ENCODE measurements at regions not wholly inside any gene's neighbourhood (a gene's known extent, or its start where the extent isn't known, plus 50 kb on each side); places are given as distances from the start of the nearest gene placed in this dataset.

DNA sequence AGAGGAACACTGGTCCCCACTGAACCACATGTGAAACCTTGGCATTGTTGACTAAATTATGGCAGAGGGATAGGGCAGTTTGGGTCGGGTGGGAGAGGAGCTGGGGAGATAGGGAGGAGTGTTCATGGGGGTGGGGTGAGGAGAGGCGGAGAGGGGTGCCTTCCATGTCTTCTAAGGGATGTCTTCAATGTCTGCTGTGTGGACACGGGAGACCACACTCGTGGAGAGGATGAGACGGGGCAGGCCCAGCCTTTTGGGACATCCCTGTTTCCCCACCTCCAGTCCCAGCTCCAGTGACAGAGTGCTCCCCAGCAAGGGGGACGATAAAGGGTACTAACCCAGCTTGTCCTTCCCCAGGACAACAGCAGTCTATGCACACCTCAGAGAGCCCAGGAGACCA is 146.4 kb upstream of the MAMLD1 start:
- Histone ChIP-seq H3K27ac (ENCODE audit: low read length) (no peak overlapping the region), H3K9ac (ENCODE audit: low read length) (no peak overlapping the region), H3K9me2 (replicated peaks; ENCODE audit: low read length) (no peaks in the 10 kb centered on the region), H4K20me1 (ENCODE audit: low read length) (no peaks in the 10 kb centered on the region), H3K27me3 (ENCODE audit: low read length) (no peaks in the 10 kb centered on the region), H3K9me3 (ENCODE audit: low read length) (no peaks in the 10 kb centered on the region), H3K4me3 (ENCODE audit: low read length) (no peak overlapping the region), H3F3A (ENCODE audit: low read length, unreplicated experiment) (no peaks in the 10 kb centered on the region), H2AFZ (ENCODE audit: low read length) (no peak overlapping the region), H3K79me2 (ENCODE audit: low read length) (no peaks in the 10 kb centered on the region), H3K4me2 (ENCODE audit: low read length) (no peak overlapping the region), H3K4me1 (ENCODE audit: insufficient read depth, low read length) (peaks cover 8% of the 10 kb centered on the region; the same call in 1 of the 2 replicates), H3K36me3 (ENCODE audit: low read depth, low read length) (no peaks in the 10 kb centered on the region)
- BruUV-seq (replicated peaks) = no TSS peak
- ATAC-seq = no peak
- no peak for TF ChIP-seq EZH2 (IDR thresholded peaks at IDR 0.05; ENCODE audit: low read length, unreplicated experiment)
- TF ChIP-seq, protein P1, sequence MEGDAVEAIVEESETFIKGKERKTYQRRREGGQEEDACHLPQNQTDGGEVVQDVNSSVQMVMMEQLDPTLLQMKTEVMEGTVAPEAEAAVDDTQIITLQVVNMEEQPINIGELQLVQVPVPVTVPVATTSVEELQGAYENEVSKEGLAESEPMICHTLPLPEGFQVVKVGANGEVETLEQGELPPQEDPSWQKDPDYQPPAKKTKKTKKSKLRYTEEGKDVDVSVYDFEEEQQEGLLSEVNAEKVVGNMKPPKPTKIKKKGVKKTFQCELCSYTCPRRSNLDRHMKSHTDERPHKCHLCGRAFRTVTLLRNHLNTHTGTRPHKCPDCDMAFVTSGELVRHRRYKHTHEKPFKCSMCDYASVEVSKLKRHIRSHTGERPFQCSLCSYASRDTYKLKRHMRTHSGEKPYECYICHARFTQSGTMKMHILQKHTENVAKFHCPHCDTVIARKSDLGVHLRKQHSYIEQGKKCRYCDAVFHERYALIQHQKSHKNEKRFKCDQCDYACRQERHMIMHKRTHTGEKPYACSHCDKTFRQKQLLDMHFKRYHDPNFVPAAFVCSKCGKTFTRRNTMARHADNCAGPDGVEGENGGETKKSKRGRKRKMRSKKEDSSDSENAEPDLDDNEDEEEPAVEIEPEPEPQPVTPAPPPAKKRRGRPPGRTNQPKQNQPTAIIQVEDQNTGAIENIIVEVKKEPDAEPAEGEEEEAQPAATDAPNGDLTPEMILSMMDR (conservative IDR thresholded peaks at IDR 0.05; ENCODE audit: low read depth, low read length) = no peak
- TF ChIP-seq EZH2phosphoT487 (IDR thresholded peaks at IDR 0.05; ENCODE audit: borderline replicate concordance, low read length) = no peak
- POLR2A ChIA-PET (ENCODE audit: unreplicated experiment) = no interaction called here
- CTCF ChIA-PET = no interaction called here
- no peak for DNase-seq
- intact Hi-C loops (cut with micrococcal nuclease) = no loop called here

DNA sequence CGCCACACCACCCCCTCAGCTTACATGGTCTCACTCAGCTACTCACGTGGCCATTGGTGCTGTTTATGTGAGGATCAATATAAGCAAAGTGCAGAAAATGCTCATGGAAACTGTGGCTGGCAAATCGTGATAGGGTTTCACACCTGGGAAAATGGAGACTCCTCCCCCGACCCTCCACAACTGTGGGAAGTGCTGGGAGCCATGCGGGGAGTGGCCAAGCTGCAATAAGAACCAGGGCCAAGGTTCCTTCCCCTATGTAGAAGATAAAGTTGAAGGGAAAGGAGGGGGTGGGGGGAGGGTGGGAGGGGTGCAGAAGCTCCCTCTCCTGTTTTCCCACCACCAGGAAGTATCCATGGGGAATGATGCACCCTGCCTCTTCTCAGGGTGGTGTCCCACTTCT is 145.5 kb upstream of the MAMLD1 start:
- H2AFZ ChIP-seq (ENCODE audit: low read length) = no peak overlapping the region
- no peak overlapping the region for H3K4me2 ChIP-seq (ENCODE audit: low read length)
- TF ChIP-seq EZH2 (IDR thresholded peaks at IDR 0.05; ENCODE audit: low read length, unreplicated experiment) = no peak
- TF ChIP-seq EZH2phosphoT487 (IDR thresholded peaks at IDR 0.05; ENCODE audit: borderline replicate concordance, low read length) = no peak
- TF ChIP-seq, protein P1 (conservative IDR thresholded peaks at IDR 0.05; ENCODE audit: low read depth, low read length) = no peak
- no peaks in the 10 kb centered on the region for H3K9me2 ChIP-seq (replicated peaks; ENCODE audit: low read length)
- no peak overlapping the region for H3K27ac ChIP-seq (ENCODE audit: low read length)
- DNase-seq (no peak), ATAC-seq (no peak)
- intact Hi-C loops (cut with micrococcal nuclease) = no loop called here
- POLR2A ChIA-PET (ENCODE audit: unreplicated experiment) = no interaction called here
- H4K20me1 ChIP-seq (ENCODE audit: low read length) = no peaks in the 10 kb centered on the region
- H3K4me1 ChIP-seq (ENCODE audit: insufficient read depth, low read length) = peaks cover 1% of the 10 kb centered on the region; the same call in 1 of the 2 replicates
- no peaks in the 10 kb centered on the region for H3F3A ChIP-seq (ENCODE audit: low read length, unreplicated experiment)
- H3K4me3 ChIP-seq (ENCODE audit: low read length) = no peak overlapping the region
- no TSS peak for BruUV-seq (replicated peaks)
- no peaks in the 10 kb centered on the region for H3K9me3 ChIP-seq (ENCODE audit: low read length)
- no peaks in the 10 kb centered on the region for H3K27me3 ChIP-seq (ENCODE audit: low read length)
- H3K9ac ChIP-seq (ENCODE audit: low read length) = no peak overlapping the region
- no peaks in the 10 kb centered on the region for H3K79me2 ChIP-seq (ENCODE audit: low read length)
- no peaks in the 10 kb centered on the region for H3K36me3 ChIP-seq (ENCODE audit: low read depth, low read length)
- CTCF ChIA-PET = no interaction called here

- H2AFZ ChIP-seq (ENCODE audit: low read length) = no peak overlapping the region
- H3K9me3 ChIP-seq (ENCODE audit: low read length) = no peaks in the 10 kb centered on the region
- ChIA-PET CTCF (no interaction called here), POLR2A (ENCODE audit: unreplicated experiment) (no interaction called here)
- no peaks in the 10 kb centered on the region for H3K4me1 ChIP-seq (ENCODE audit: insufficient read depth, low read length)
- DNase-seq = no peak
- no peak for TF ChIP-seq EZH2 (IDR thresholded peaks at IDR 0.05; ENCODE audit: low read length, unreplicated experiment)
- TF ChIP-seq, protein P1 (conservative IDR thresholded peaks at IDR 0.05; ENCODE audit: low read depth, low read length) = no peak
- no peak for TF ChIP-seq EZH2phosphoT487 (IDR thresholded peaks at IDR 0.05; ENCODE audit: borderline replicate concordance, low read length)
- H4K20me1 ChIP-seq (ENCODE audit: low read length) = no peaks in the 10 kb centered on the region
- peak; percentile 46 for ATAC-seq
- no peak overlapping the region for H3K4me3 ChIP-seq (ENCODE audit: low read length)
- H3K27ac ChIP-seq (ENCODE audit: low read length) = no peak overlapping the region
- no peaks in the 10 kb centered on the region for H3K79me2 ChIP-seq (ENCODE audit: low read length)
- H3K27me3 ChIP-seq (ENCODE audit: low read length) = no peaks in the 10 kb centered on the region
- no peak overlapping the region for H3K4me2 ChIP-seq (ENCODE audit: low read length)
- H3K9me2 ChIP-seq (replicated peaks; ENCODE audit: low read length) = no peaks in the 10 kb centered on the region
- H3F3A ChIP-seq (ENCODE audit: low read length, unreplicated experiment) = no peaks in the 10 kb centered on the region
- H3K9ac ChIP-seq (ENCODE audit: low read length) = no peak overlapping the region
- intact Hi-C loops (cut with micrococcal nuclease) = no loop called here
- BruUV-seq (replicated peaks) = no TSS peak
- no peaks in the 10 kb centered on the region for H3K36me3 ChIP-seq (ENCODE audit: low read depth, low read length)
Measured at GRCh38 chrX:150219374-150220185, 143.5 kb upstream of the MAMLD1 start.

All from PC-3 (cell line).